BJ (cell line): ENCODE measurements at regions not wholly inside any gene's neighbourhood (a gene's known extent, or its start where the extent isn't known, plus 50 kb on each side); places are given as distances from the start of the nearest gene placed in this dataset.

ENCODE experiments used
- CTCF ChIA-PET: fragments of 350-600 bp; formaldehyde crosslinking; extraction: SDS; loops from one replicate; lab custom pipeline; 2021; ENCODE audit warnings: antibody characterized with exemption, inconsistent platforms; lab: Yijun Ruan, JAX
- POLR2A ChIA-PET: fragments of 300-600 bp; sonication (Branson Sonifier 250); formaldehyde crosslinking; extraction: SDS; loops from one replicate; lab custom pipeline; 2021; ENCODE audit warnings: antibody characterized with exemption; lab: Charles Lee
- DNase-seq: peaks from one replicate; pipeline ENCODE4 v3.0.0-alpha.2; 2011; ENCODE audit warnings: low read depth
- H3K27me3 ChIP-seq: 2 replicates; pipeline ENCODE4 v1.6.0; 2011; ENCODE audit warnings: low read length; ENCODE audit not compliant: control insufficient read depth, insufficient read depth
- H3K36me3 ChIP-seq: 2 replicates; pipeline ENCODE4 v1.5.1; 2011; ENCODE audit warnings: low read length; ENCODE audit not compliant: control insufficient read depth, insufficient read depth
- H3K4me3 ChIP-seq: 2 replicates; pipeline ENCODE4 v1.5.1; 2011; ENCODE audit warnings: low read depth, mild to moderate bottlenecking, control low read depth, low read length
- CTCF ChIP-seq: IDR thresholded peaks from 2 replicates; pipeline ENCODE4 v1.5.1; 2011; ENCODE audit warnings: low read depth, mild to moderate bottlenecking, control low read depth, inconsistent platforms, low read length, moderate library complexity; ENCODE audit not compliant: insufficient read depth

- DNase-seq, result no peak
- H3K4me3 ChIP-seq, result no peak overlapping the region
- ChIA-PET CTCF (interaction anchor here (1.0 kb wide), 1 partner anchor 13 kb away, joined by 3 read pairs; no protein-coding TSS in a partner anchor), POLR2A (no interaction called here)
- no peaks in the 10 kb centered on the region for H3K36me3 ChIP-seq
- no peaks in the 10 kb centered on the region for H3K27me3 ChIP-seq
- TF ChIP-seq CTCF, result no peak
Observed at GRCh38 chr9:108634204-108634603, 221.6 kb downstream of the ACTL7B start.

GRCh38 chr9:108631496-108632285 lies 224.1 kb downstream of the ACTL7B start:
- no peak for TF ChIP-seq CTCF
- H3K36me3 ChIP-seq, result no peaks in the 10 kb centered on the region
- ChIA-PET POLR2A (no interaction called here), CTCF (interaction anchor here (1.3 kb wide), 1 partner anchor 11 kb away, joined by 4 read pairs; no protein-coding TSS in a partner anchor)
- no peak for DNase-seq
- H3K27me3 ChIP-seq, result no peaks in the 10 kb centered on the region
- no peak overlapping the region for H3K4me3 ChIP-seq

GRCh38 chr9:108628316-108628715 lies 227.5 kb downstream of the ACTL7B start:
- no peak overlapping the region for H3K4me3 ChIP-seq
- CTCF ChIA-PET, result no interaction called here

GRCh38 chr9:108626743-108627142 lies 229.0 kb downstream of the ACTL7B start:
- ChIA-PET POLR2A (no interaction called here), CTCF (no interaction called here)
- no peak overlapping the region for H3K4me3 ChIP-seq
- no peak for DNase-seq
- TF ChIP-seq CTCF, result no peak
- no peaks in the 10 kb centered on the region for H3K36me3 ChIP-seq
- H3K27me3 ChIP-seq, result no peaks in the 10 kb centered on the region

More at GRCh38 chr9:108628316-108628715, 227.5 kb downstream of the ACTL7B start:
- no peak for TF ChIP-seq CTCF
- no peak for DNase-seq
- no peaks in the 10 kb centered on the region for H3K36me3 ChIP-seq
- H3K27me3 ChIP-seq, result no peaks in the 10 kb centered on the region
- POLR2A ChIA-PET, result no interaction called here

GRCh38 chr9:108621991-108622855 lies 233.6 kb downstream of the ACTL7B start:
- no peak for TF ChIP-seq CTCF
- Histone ChIP-seq H3K36me3 (no peaks in the 10 kb centered on the region), H3K4me3 (no peak overlapping the region), H3K27me3 (no peaks in the 10 kb centered on the region)
- DNase-seq, result no peak
- ChIA-PET POLR2A (no interaction called here), CTCF (interaction anchor here (0.9 to 1.3 kb wide), 2 partner anchors 12 to 26 kb away, joined by 3 read pairs; no protein-coding TSS in a partner anchor)
